H1 (cell line): ENCODE measurements at regions not wholly inside any gene's neighbourhood (a gene's known extent, or its start where the extent isn't known, plus 50 kb on each side); places are given as distances from the start of the nearest gene placed in this dataset.

Source experiments
- CTCF ChIA-PET: fragments of 300-600 bp; sonication (Branson Sonifier 250); formaldehyde crosslinking; loops from one replicate; lab custom pipeline; 2021; ENCODE audit not compliant: partially characterized antibody; lab: Charles Lee
- POLR2A ChIA-PET: fragments of 300-600 bp; sonication (Branson Sonifier 250); formaldehyde crosslinking; loops from one replicate; lab custom pipeline; 2021; ENCODE audit warnings: inconsistent platforms; ENCODE audit not compliant: partially characterized antibody; lab: Charles Lee
- DNase-seq, 2 experiments: peaks; one replicate each; pipeline versions ENCODE4 v3.0.0 to v3.0.0-alpha.2; 2010 to 2022; ENCODE audit warnings: low spot score in 2 of 2, low read depth in 1 of 2, mixed read lengths in 1 of 2
- FAIRE-seq: peaks from 2 replicates; lab custom pipeline; 2011; peaks lifted over from hg19 to GRCh38; lab: Jason Lieb, UNC
- H2AFZ ChIP-seq: 2 replicates; pipeline ENCODE4 v1.8.1; 2012; ENCODE audit warnings: low read length, inconsistent platforms
- H2AK5ac ChIP-seq: 2 replicates; pipeline ENCODE4 v1.6.1; 2013; ENCODE audit warnings: low read depth, low read length
- H2BK120ac ChIP-seq: replicated peaks from 2 replicates; pipeline ENCODE3; 2013; ENCODE audit warnings: low read depth, low read length, inconsistent platforms
- H2BK12ac ChIP-seq: 2 replicates; pipeline ENCODE4 v1.6.1; 2013; ENCODE audit warnings: low read depth, low read length
- H2BK15ac ChIP-seq: 2 replicates; pipeline ENCODE4 v1.6.1; 2013; ENCODE audit warnings: low read length
- H2BK20ac ChIP-seq: 2 replicates; pipeline ENCODE4 v1.6.1; 2013; ENCODE audit warnings: low read length
- H2BK5ac ChIP-seq: 2 replicates; pipeline ENCODE4 v1.6.1; 2013; ENCODE audit warnings: low read depth, low read length
- H3K14ac ChIP-seq: 2 replicates; pipeline ENCODE4 v1.6.1; 2013; ENCODE audit warnings: inconsistent platforms; ENCODE audit not compliant: insufficient read length
- H3K18ac ChIP-seq: 2 replicates; pipeline ENCODE4 v1.6.1; 2013; ENCODE audit warnings: low read length; ENCODE audit errors: extremely low read depth
- H3K23ac ChIP-seq: 2 replicates; pipeline ENCODE4 v1.6.1; 2013; ENCODE audit warnings: inconsistent platforms; ENCODE audit not compliant: insufficient read length
- H3K23me2 ChIP-seq: 2 replicates; pipeline ENCODE4 v1.6.1; 2013; ENCODE audit warnings: low read depth, low read length
- H3K27ac ChIP-seq: 2 replicates; pipeline ENCODE4 v1.6.1; 2011; ENCODE audit warnings: low read depth, low read length, inconsistent platforms
- H3K27me3 ChIP-seq, 4 experiments: replicated peaks in 1 of 4; 1 replicate in 1 of 4; 2 replicates in 3 of 4; pipeline versions ENCODE4 v1.6.1 to v1.8.1; 2011 to 2013; ENCODE audit warnings: low read length in 3 of 4, mild to moderate bottlenecking in 3 of 4, inconsistent platforms in 2 of 4, mixed read lengths in 2 of 4, moderate library complexity in 1 of 4; ENCODE audit not compliant: control insufficient read depth in 3 of 4, insufficient read depth in 3 of 4; ENCODE audit errors: extremely low read depth in 1 of 4
- H3K36me3 ChIP-seq, 4 experiments: 2 replicates each; pipeline versions ENCODE4 v1.6.1 to v1.8.1; 2011 to 2013; ENCODE audit warnings: mild to moderate bottlenecking in 4 of 4, low read length in 3 of 4, moderate library complexity in 2 of 4, control low read depth in 1 of 4, inconsistent platforms in 1 of 4; ENCODE audit not compliant: insufficient read depth in 4 of 4, control insufficient read depth in 2 of 4
- H3K4ac ChIP-seq: replicated peaks from 2 replicates; pipeline ENCODE3; 2013; ENCODE audit warnings: low read length, low read depth, mixed read lengths, inconsistent platforms; ENCODE audit not compliant: insufficient read length
- H3K4me1 ChIP-seq, 4 experiments: replicated peaks in 1 of 4; 1 replicate in 1 of 4; 2 replicates in 3 of 4; pipeline versions ENCODE4 v1.6.1 to v1.8.1; 2011 to 2013; ENCODE audit warnings: low read length in 3 of 4, inconsistent platforms in 2 of 4, mixed read lengths in 1 of 4; ENCODE audit not compliant: insufficient read depth in 4 of 4, control insufficient read depth in 3 of 4
- H3K4me2 ChIP-seq, 2 experiments: 2 replicates each; pipeline versions ENCODE4 v1.6.1 to v1.8.1; 2011 to 2013; ENCODE audit warnings: low read depth in 2 of 2, low read length in 2 of 2, control low read depth in 1 of 2, inconsistent platforms in 1 of 2, mild to moderate bottlenecking in 1 of 2; ENCODE audit not compliant: insufficient read depth in 1 of 2
- H3K4me3 ChIP-seq, 4 experiments: fragments of 200-600, 300-600 bp in 1 of 4; sonication (generic), shearing (Covaris generic), sonication (Bioruptor Twin) in 1 of 4; 2 replicates each; pipeline versions ENCODE4 v1.5.1 to v1.8.1; 2011 to 2016; ENCODE audit warnings: low read length in 4 of 4, low read depth in 3 of 4, control low read depth in 2 of 4, inconsistent platforms in 2 of 4, mild to moderate bottlenecking in 2 of 4, mixed read lengths in 1 of 4, moderate library complexity in 1 of 4; ENCODE audit not compliant: insufficient read depth in 2 of 4; ENCODE audit errors: extremely low read depth in 1 of 4
- H3K56ac ChIP-seq: replicated peaks from 2 replicates; pipeline ENCODE3; 2013; ENCODE audit warnings: low read depth, mild to moderate bottlenecking, mixed read lengths, low read length, inconsistent platforms; ENCODE audit not compliant: insufficient read length
- H3K79me1 ChIP-seq: 2 replicates; pipeline ENCODE4 v1.6.1; 2013; ENCODE audit warnings: low read depth, low read length, control low read depth
- H3K79me2 ChIP-seq, 2 experiments: 2 replicates each; pipeline versions ENCODE4 v1.6.1 to v1.8.1; 2012 to 2013; ENCODE audit warnings: low read length in 2 of 2, mild to moderate bottlenecking in 2 of 2, inconsistent platforms in 1 of 2; ENCODE audit not compliant: insufficient read depth in 2 of 2, control insufficient read depth in 1 of 2
- H3K9ac ChIP-seq, 4 experiments: replicated peaks in 1 of 4; 1 replicate in 1 of 4; 2 replicates in 3 of 4; pipeline versions ENCODE4 v1.6.1 to v1.8.1; 2011 to 2013; ENCODE audit warnings: low read depth in 3 of 4, low read length in 3 of 4, control low read depth in 2 of 4, mild to moderate bottlenecking in 2 of 4, moderate library complexity in 2 of 4, inconsistent platforms in 1 of 4; ENCODE audit errors: extremely low read depth in 1 of 4
- H3K9me3 ChIP-seq, 2 experiments: 2 replicates each; pipeline versions ENCODE4 v1.6.1 to v1.8.1; 2012 to 2013; ENCODE audit warnings: mild to moderate bottlenecking in 2 of 2, moderate library complexity in 2 of 2, control low read depth in 1 of 2, inconsistent platforms in 1 of 2, low read depth in 1 of 2, low read length in 1 of 2, mixed read lengths in 1 of 2; ENCODE audit not compliant: insufficient read depth in 2 of 2
- H4K20me1 ChIP-seq, 2 experiments: replicated peaks in 1 of 2; 2 replicates each; pipeline versions ENCODE3 to v1.8.1; 2011 to 2013; ENCODE audit warnings: inconsistent platforms in 2 of 2, low read length in 2 of 2, mild to moderate bottlenecking in 1 of 2; ENCODE audit not compliant: insufficient read depth in 2 of 2, control insufficient read depth in 1 of 2
- H4K5ac ChIP-seq: 2 replicates; pipeline ENCODE4 v1.6.1; 2013; ENCODE audit warnings: low read length, low read depth, mixed read lengths, inconsistent platforms; ENCODE audit not compliant: insufficient read length
- H4K8ac ChIP-seq: 2 replicates; pipeline ENCODE4 v1.8.0; 2013; ENCODE audit warnings: mild to moderate bottlenecking, moderate library complexity, low read length, inconsistent platforms; ENCODE audit not compliant: insufficient read depth; ENCODE audit errors: extremely low read depth
- H4K91ac ChIP-seq: replicated peaks from 2 replicates; pipeline ENCODE3; 2013; ENCODE audit warnings: low read length, mixed read lengths, inconsistent platforms; ENCODE audit not compliant: insufficient read length
- CBX8 ChIP-seq: fragments of 300-800, 300-1000 bp; sonication (generic); IDR thresholded peaks from 2 replicates; pipeline ENCODE4 v1.7.1; 2016; ENCODE audit warnings: low read depth, low read length, borderline replicate concordance
- EP300 ChIP-seq, 2 experiments: IDR thresholded peaks; 1 replicate in 1 of 2; 2 replicates in 1 of 2; pipeline ENCODE4 v1.6.1; 2011 to 2012; ENCODE audit warnings: low read depth in 2 of 2, low read length in 2 of 2, mild to moderate bottlenecking in 2 of 2, borderline replicate concordance in 1 of 2, inconsistent platforms in 1 of 2, moderate library complexity in 1 of 2
- PHF8 ChIP-seq: fragments of 200-600 bp; sonication (generic); conservative IDR thresholded peaks from 2 replicates; pipeline ENCODE4 v1.7.1; 2012; ENCODE audit warnings: low read depth, mild to moderate bottlenecking, inconsistent platforms, low read length, moderate library complexity
- RAD21 ChIP-seq, 2 experiments: IDR thresholded peaks in 1 of 2; conservative IDR thresholded peaks in 1 of 2; 2 replicates each; pipeline ENCODE4 v1.6.1; 2011; ENCODE audit warnings: low read depth in 2 of 2, low read length in 2 of 2, improper control_type of control experiment in 1 of 2, inconsistent platforms in 1 of 2, mild to moderate bottlenecking in 1 of 2, moderate library complexity in 1 of 2
- RFX5 ChIP-seq: IDR thresholded peaks from 2 replicates; pipeline ENCODE4 v1.6.1; 2011; ENCODE audit warnings: low read depth, low read length, improper control_type of control experiment, borderline replicate concordance
- RXRA ChIP-seq: IDR thresholded peaks from 2 replicates; pipeline ENCODE4 v1.6.1; 2011; ENCODE audit warnings: low read depth, mild to moderate bottlenecking, low read length, moderate library complexity; ENCODE audit not compliant: insufficient read depth
- SP1 ChIP-seq: IDR thresholded peaks from 2 replicates; pipeline ENCODE4 v1.6.1; 2011; ENCODE audit warnings: low read depth, low read length
- SUZ12 ChIP-seq: fragments of 200-600 bp; sonication (generic); IDR thresholded peaks from 2 replicates; pipeline ENCODE4 v1.6.1; 2012; ENCODE audit warnings: mild to moderate bottlenecking, inconsistent platforms, low read length, moderate library complexity, mixed read lengths
- TBP ChIP-seq: IDR thresholded peaks from 2 replicates; pipeline ENCODE4 v1.6.1; 2011; ENCODE audit warnings: low read depth, low read length, improper control_type of control experiment
- WGBS, 2 experiments: shearing (Covaris generic) in 1 of 2; methylation state at CpG; one replicate each; pipeline versions ENCODE4 v1.1.6 to v1.1.7; 2013 to 2015; ENCODE audit warnings: low lambda C conversion rate in 2 of 2, mixed read lengths in 2 of 2, inconsistent platforms in 1 of 2, low coverage in 1 of 2, missing lambda C conversion rate in 1 of 2; ENCODE audit not compliant: insufficient replicate concordance in 2 of 2, insufficient coverage in 1 of 2, insufficient read length in 1 of 2; ENCODE audit errors: extremely low coverage in 1 of 2, missing lambda C conversion rate in 1 of 2; 5-methylcytosine and 5-hydroxymethylcytosine counted together
- TF ChIP-seq, protein P1 (sequence below), 3 experiments: IDR thresholded peaks; 1 replicate in 2 of 3; 2 replicates in 1 of 3; pipeline versions ENCODE4 v1.5.1 to v1.6.1; 2011; ENCODE audit warnings: low read length in 3 of 3, mild to moderate bottlenecking in 3 of 3, inconsistent platforms in 2 of 3, low read depth in 1 of 3, moderate library complexity in 1 of 3; ENCODE audit not compliant: insufficient read depth in 1 of 3; ENCODE audit errors: control extremely low read depth in 1 of 3

DNA sequence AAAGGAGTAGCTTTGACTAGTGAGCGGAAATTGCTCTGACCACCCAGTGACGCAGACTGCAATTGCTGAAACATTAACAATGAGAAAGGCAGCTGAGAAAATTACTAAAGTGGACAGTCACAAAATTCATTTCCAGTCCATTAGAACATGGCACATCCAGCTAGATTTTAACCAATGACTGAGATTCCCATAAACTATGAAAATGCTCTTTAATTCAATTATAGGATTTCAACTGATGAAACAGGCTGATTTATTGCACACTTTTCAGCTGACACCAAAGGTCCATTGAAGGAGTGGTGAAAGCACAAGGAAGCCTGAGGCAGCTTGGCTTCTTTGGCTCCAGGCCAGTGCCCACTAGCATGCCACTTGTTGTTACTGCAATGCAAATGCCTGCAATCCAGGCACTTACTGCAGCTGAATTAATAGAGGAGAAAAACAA, 933.4 kb downstream of the SLITRK6 start:
- Histone ChIP-seq H2BK20ac (no peak overlapping the region), H3K79me1 (no peaks in the 10 kb centered on the region), H3K36me3 (no peaks in the 10 kb centered on the region), H2AFZ (peak overlapping the region; percentile 60; the same call in 1 of the 2 replicates), H3K4me3 (no peak overlapping the region), H4K5ac (no peak overlapping the region), H2BK15ac (no peak overlapping the region), H3K27ac (no peak overlapping the region), H3K27me3 (no peaks in the 10 kb centered on the region), H3K4ac (no peak overlapping the region), H2BK12ac (no peak overlapping the region), H3K9me3 (no peaks in the 10 kb centered on the region), H4K20me1 (no peaks in the 10 kb centered on the region), H3K4me2 (no peak overlapping the region), H2AK5ac (no peak overlapping the region), H3K4me1 (peaks cover 0 to 5% (median 0%) of the 10 kb centered on the region in 4 experiments; a peak in 1 of 7 replicates), H4K91ac (no peak overlapping the region), H3K14ac (no peak overlapping the region), H3K9ac (no peak overlapping the region), H3K79me2 (no peaks in the 10 kb centered on the region), H3K23me2 (no peaks in the 10 kb centered on the region), H3K18ac (no peak overlapping the region), H2BK5ac (no peak overlapping the region), H2BK120ac (no peak overlapping the region), H3K56ac (no peak overlapping the region), H3K23ac (no peak overlapping the region), H4K8ac (no peak overlapping the region)
- FAIRE-seq (peak; percentile 70), DNase-seq (no peak)
- ChIA-PET CTCF (interaction anchor here (0.6 to 1.6 kb wide), 6 partner anchors 17 to 1101 kb away, joined by 3 to 6 read pairs (median 3); no protein-coding TSS in a partner anchor), POLR2A (interaction anchor here (0.6 kb wide), 1 partner anchor 1032 kb away, joined by 3 read pairs; no protein-coding TSS in a partner anchor)
- WGBS, 2 experiments: 78% methylated on average over 2 of the region's 2 CpGs; no CpG with 5 or more reads in 1 of the 2 experiments
- TF ChIP-seq PHF8 (no peak), RXRA (no peak), SP1 (no peak), TBP (no peak), RAD21 (IDR thresholded peaks at IDR 0.05 in 1 of 2, conservative IDR thresholded peaks at IDR 0.05 in 1 of 2; ENCODE audit: low read depth in 2 of 2, low read length in 2 of 2) (no peak), CBX8 (no peak), SUZ12 (no peak), RFX5 (no peak), EP300 (IDR thresholded peaks at IDR 0.05; ENCODE audit: borderline replicate concordance in 1 of 2, low read depth in 2 of 2, low read length in 2 of 2) (no peak)
- TF ChIP-seq, protein P1, sequence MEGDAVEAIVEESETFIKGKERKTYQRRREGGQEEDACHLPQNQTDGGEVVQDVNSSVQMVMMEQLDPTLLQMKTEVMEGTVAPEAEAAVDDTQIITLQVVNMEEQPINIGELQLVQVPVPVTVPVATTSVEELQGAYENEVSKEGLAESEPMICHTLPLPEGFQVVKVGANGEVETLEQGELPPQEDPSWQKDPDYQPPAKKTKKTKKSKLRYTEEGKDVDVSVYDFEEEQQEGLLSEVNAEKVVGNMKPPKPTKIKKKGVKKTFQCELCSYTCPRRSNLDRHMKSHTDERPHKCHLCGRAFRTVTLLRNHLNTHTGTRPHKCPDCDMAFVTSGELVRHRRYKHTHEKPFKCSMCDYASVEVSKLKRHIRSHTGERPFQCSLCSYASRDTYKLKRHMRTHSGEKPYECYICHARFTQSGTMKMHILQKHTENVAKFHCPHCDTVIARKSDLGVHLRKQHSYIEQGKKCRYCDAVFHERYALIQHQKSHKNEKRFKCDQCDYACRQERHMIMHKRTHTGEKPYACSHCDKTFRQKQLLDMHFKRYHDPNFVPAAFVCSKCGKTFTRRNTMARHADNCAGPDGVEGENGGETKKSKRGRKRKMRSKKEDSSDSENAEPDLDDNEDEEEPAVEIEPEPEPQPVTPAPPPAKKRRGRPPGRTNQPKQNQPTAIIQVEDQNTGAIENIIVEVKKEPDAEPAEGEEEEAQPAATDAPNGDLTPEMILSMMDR (IDR thresholded peaks at IDR 0.05; ENCODE audit: control extremely low read depth in 1 of 3, insufficient read depth in 1 of 3, low read depth in 1 of 3, low read length in 3 of 3): no peak
